DND-41 (cell line): ENCODE measurements at regions not wholly inside any gene's neighbourhood (a gene's known extent, or its start where the extent isn't known, plus 50 kb on each side); places are given as distances from the start of the nearest gene placed in this dataset.

Experiments
- ATAC-seq: fragments of 200-7000 bp; cut with Tn5 transposase; 3 replicates; pipeline ENCODE4 v1.9.1; 2021; ENCODE audit warnings: low read depth; ENCODE audit not compliant: insufficient read depth
- DNase-seq: peaks from one replicate; pipeline ENCODE4 v3.0.0-alpha.2; 2020
- H2AFZ ChIP-seq: 2 replicates; pipeline ENCODE4 v1.6.0; 2012; ENCODE audit warnings: low read depth, low read length
- H3K27ac ChIP-seq: 2 replicates; pipeline ENCODE4 v1.5.1; 2012; ENCODE audit warnings: low read length, inconsistent platforms
- H3K27me3 ChIP-seq: fragments of 200-600 bp; sonication (generic); 2 replicates; pipeline ENCODE4 v1.6.0; 2012; ENCODE audit warnings: low read length, mild to moderate bottlenecking, inconsistent platforms; ENCODE audit not compliant: insufficient read depth, poor library complexity
- H3K36me3 ChIP-seq: 2 replicates; pipeline ENCODE4 v1.5.1; 2012; ENCODE audit warnings: low read length, inconsistent platforms; ENCODE audit not compliant: insufficient read depth
- H3K4me1 ChIP-seq: 2 replicates; pipeline ENCODE4 v1.5.1; 2012; ENCODE audit warnings: mild to moderate bottlenecking, low read length; ENCODE audit not compliant: insufficient read depth
- H3K4me2 ChIP-seq: 2 replicates; pipeline ENCODE4 v1.6.0; 2012; ENCODE audit warnings: mild to moderate bottlenecking, moderate library complexity, low read length, inconsistent platforms; ENCODE audit not compliant: insufficient read depth
- H3K4me3 ChIP-seq, 2 experiments: fragments of 200-600 bp in 1 of 2; shearing (Covaris generic) in 1 of 2; 2 replicates each; pipeline ENCODE4 v1.5.1; 2012 to 2016; ENCODE audit warnings: inconsistent platforms in 2 of 2, low read length in 2 of 2, mild to moderate bottlenecking in 2 of 2, low read depth in 1 of 2, moderate library complexity in 1 of 2
- H3K79me2 ChIP-seq: 2 replicates; pipeline ENCODE4 v1.6.0; 2012; ENCODE audit warnings: low read length, inconsistent platforms; ENCODE audit not compliant: insufficient read depth
- H3K9ac ChIP-seq: 2 replicates; pipeline ENCODE4 v1.6.0; 2012; ENCODE audit warnings: low read depth, mild to moderate bottlenecking, inconsistent platforms, low read length, moderate library complexity
- H3K9me3 ChIP-seq: 2 replicates; pipeline ENCODE4 v1.5.1; 2012; ENCODE audit warnings: low read length, moderate library complexity, mild to moderate bottlenecking, inconsistent platforms; ENCODE audit not compliant: insufficient read depth, severe bottlenecking
- H4K20me1 ChIP-seq: 2 replicates; pipeline ENCODE4 v1.6.0; 2012; ENCODE audit warnings: low read length; ENCODE audit not compliant: insufficient read depth
- CTCF ChIP-seq: IDR thresholded peaks from 2 replicates; pipeline ENCODE4 v1.5.1; 2012; ENCODE audit warnings: borderline replicate concordance, low read length, moderate library complexity, mild to moderate bottlenecking; ENCODE audit not compliant: poor library complexity, severe bottlenecking; ENCODE audit errors: extremely low read depth
- EZH2 ChIP-seq: IDR thresholded peaks from 3 replicates; pipeline ENCODE4 v1.6.1; 2012; ENCODE audit warnings: borderline replicate concordance, low read depth, mild to moderate bottlenecking, moderate library complexity, low read length, inconsistent platforms; ENCODE audit not compliant: severe bottlenecking

- Histone ChIP-seq H3K4me3 (no peak overlapping the region), H3K9ac (no peak overlapping the region), H3K36me3 (no peaks in the 10 kb centered on the region), H3K27ac (no peak overlapping the region), H3K79me2 (no peaks in the 10 kb centered on the region), H3K27me3 (peaks cover 35% of the 10 kb centered on the region), H2AFZ (no peak overlapping the region), H4K20me1 (0 out of 2 replicates have a peak, but pooled peaks cover 8% of the 10 kb centered on the region), H3K9me3 (no peaks in the 10 kb centered on the region), H3K4me1 (no peaks in the 10 kb centered on the region), H3K4me2 (no peak overlapping the region)
- ATAC-seq: peak; percentile 72
- TF ChIP-seq CTCF (peak; percentile 66), EZH2 (no peak)
- DNase-seq: peak; percentile 47
Observed at GRCh38 chr10:101301111-101301731, 52.7 kb upstream of the BTRC start.

GRCh38 chr10:101303087-101303703, 50.8 kb upstream of the BTRC start:
- ATAC-seq (no peak), DNase-seq (no peak)
- Histone ChIP-seq H3K4me2 (no peak overlapping the region), H3K27me3 (peaks cover 39% of the 10 kb centered on the region), H3K9me3 (no peaks in the 10 kb centered on the region), H3K36me3 (no peaks in the 10 kb centered on the region), H3K79me2 (no peaks in the 10 kb centered on the region), H3K27ac (no peak overlapping the region), H3K4me1 (no peaks in the 10 kb centered on the region), H4K20me1 (0 out of 2 replicates have a peak, but pooled peaks cover 8% of the 10 kb centered on the region), H3K4me3 (no peak overlapping the region), H3K9ac (no peak overlapping the region), H2AFZ (no peak overlapping the region)
- TF ChIP-seq CTCF: no peak
- no peak for TF ChIP-seq EZH2
